ENCODE measurements at regions not wholly inside any gene's neighbourhood (a gene's known extent, or its start where the extent isn't known, plus 50 kb on each side); places are given as distances from the start of the nearest gene placed in this dataset.

GRCh38 chr5:175079707-175080106 lies 355.3 kb downstream of the MSX2 start:
- TF ChIP-seq CTCF (conservative IDR thresholded peaks at IDR 0.05; ENCODE audit: low read length) (no peak), EZH2phosphoT487 (IDR thresholded peaks at IDR 0.05; ENCODE audit: borderline replicate concordance) (no peak)

GRCh38 chr5:175070283-175070682 lies 345.9 kb downstream of the MSX2 start:
- H3K4me3 ChIP-seq (ENCODE audit: low read length, poor library complexity, severe bottlenecking): no peak overlapping the region
- H3K4me1 ChIP-seq (ENCODE audit: insufficient read depth, low read length, poor library complexity, severe bottlenecking): no peaks in the 10 kb centered on the region
- H3K9ac ChIP-seq (ENCODE audit: low read depth, low read length, poor library complexity, severe bottlenecking): no peak overlapping the region
- no peaks in the 10 kb centered on the region for H3K9me2 ChIP-seq (replicated peaks; ENCODE audit: low read depth, low read length)
- H4K20me1 ChIP-seq (ENCODE audit: insufficient read depth, low read length, poor library complexity, severe bottlenecking): no peaks in the 10 kb centered on the region
- TF ChIP-seq EZH2phosphoT487 (IDR thresholded peaks at IDR 0.05; ENCODE audit: borderline replicate concordance): no peak
- no peak for TF ChIP-seq CTCF (conservative IDR thresholded peaks at IDR 0.05; ENCODE audit: low read length)
- no peaks in the 10 kb centered on the region for H3K27me3 ChIP-seq (ENCODE audit: insufficient read depth, low read length, poor library complexity, severe bottlenecking)
- H3F3A ChIP-seq (ENCODE audit: low read depth): no peaks in the 10 kb centered on the region
- H3K4me2 ChIP-seq (ENCODE audit: low read depth, low read length, poor library complexity, severe bottlenecking): no peak overlapping the region
- H2AFZ ChIP-seq (ENCODE audit: low read length): no peak overlapping the region
- no peaks in the 10 kb centered on the region for H3K79me2 ChIP-seq (ENCODE audit: insufficient read depth, low read length)
- H3K9me3 ChIP-seq (ENCODE audit: insufficient read depth, low read depth, low read length): no peaks in the 10 kb centered on the region
- H3K36me3 ChIP-seq (ENCODE audit: insufficient read depth, low read length): no peaks in the 10 kb centered on the region

More at GRCh38 chr5:175079707-175080106, 355.3 kb downstream of the MSX2 start:
- Histone ChIP-seq H3K4me1 (ENCODE audit: insufficient read depth, low read length, poor library complexity, severe bottlenecking) (no peaks in the 10 kb centered on the region), H3K9me2 (replicated peaks; ENCODE audit: low read depth, low read length) (no peaks in the 10 kb centered on the region), H3K9me3 (ENCODE audit: insufficient read depth, low read depth, low read length) (no peaks in the 10 kb centered on the region), H3K36me3 (ENCODE audit: insufficient read depth, low read length) (no peaks in the 10 kb centered on the region), H3F3A (ENCODE audit: low read depth) (no peaks in the 10 kb centered on the region), H3K4me3 (ENCODE audit: low read length, poor library complexity, severe bottlenecking) (no peak overlapping the region), H3K79me2 (ENCODE audit: insufficient read depth, low read length) (no peaks in the 10 kb centered on the region), H4K20me1 (ENCODE audit: insufficient read depth, low read length, poor library complexity, severe bottlenecking) (no peaks in the 10 kb centered on the region), H2AFZ (ENCODE audit: low read length) (no peak overlapping the region), H3K4me2 (ENCODE audit: low read depth, low read length, poor library complexity, severe bottlenecking) (no peak overlapping the region), H3K9ac (ENCODE audit: low read depth, low read length, poor library complexity, severe bottlenecking) (no peak overlapping the region), H3K27me3 (ENCODE audit: insufficient read depth, low read length, poor library complexity, severe bottlenecking) (no peaks in the 10 kb centered on the region)

- Histone ChIP-seq H2AFZ (ENCODE audit: low read length) (no peak overlapping the region; the same call in 1 of the 2 replicates), H3K4me3 (ENCODE audit: low read length, poor library complexity, severe bottlenecking) (peak overlapping the region; percentile 38), H3K9ac (ENCODE audit: low read depth, low read length, poor library complexity, severe bottlenecking) (no peak overlapping the region)
These were observed 335.9 kb downstream of the MSX2 start for GRCh38 chr5:175060257-175060656.

GRCh38 chr5:175059687-175060211 lies 335.4 kb downstream of the MSX2 start:
- H3K4me2 ChIP-seq (ENCODE audit: low read depth, low read length, poor library complexity, severe bottlenecking): peak overlapping the region; percentile 51
- no peaks in the 10 kb centered on the region for H3K4me1 ChIP-seq (ENCODE audit: insufficient read depth, low read length, poor library complexity, severe bottlenecking)
- no peaks in the 10 kb centered on the region for H3K9me2 ChIP-seq (replicated peaks; ENCODE audit: low read depth, low read length)
- H3K4me3 ChIP-seq (ENCODE audit: low read length, poor library complexity, severe bottlenecking): peak overlapping the region; percentile 38
- H3K36me3 ChIP-seq (ENCODE audit: insufficient read depth, low read length): no peaks in the 10 kb centered on the region
- H3F3A ChIP-seq (ENCODE audit: low read depth): no peaks in the 10 kb centered on the region
- no peaks in the 10 kb centered on the region for H4K20me1 ChIP-seq (ENCODE audit: insufficient read depth, low read length, poor library complexity, severe bottlenecking)
- H2AFZ ChIP-seq (ENCODE audit: low read length): no peak overlapping the region; the same call in 1 of the 2 replicates
- no peak overlapping the region for H3K9ac ChIP-seq (ENCODE audit: low read depth, low read length, poor library complexity, severe bottlenecking)
- no peaks in the 10 kb centered on the region for H3K27me3 ChIP-seq (ENCODE audit: insufficient read depth, low read length, poor library complexity, severe bottlenecking)
- H3K9me3 ChIP-seq (ENCODE audit: insufficient read depth, low read depth, low read length): no peaks in the 10 kb centered on the region
- TF ChIP-seq EZH2phosphoT487 (IDR thresholded peaks at IDR 0.05; ENCODE audit: borderline replicate concordance): no peak
- TF ChIP-seq CTCF (conservative IDR thresholded peaks at IDR 0.05; ENCODE audit: low read length): no peak
- no peaks in the 10 kb centered on the region for H3K79me2 ChIP-seq (ENCODE audit: insufficient read depth, low read length)

More at GRCh38 chr5:175060257-175060656, 335.9 kb downstream of the MSX2 start:
- no peaks in the 10 kb centered on the region for H3K27me3 ChIP-seq (ENCODE audit: insufficient read depth, low read length, poor library complexity, severe bottlenecking)
- no peaks in the 10 kb centered on the region for H3K36me3 ChIP-seq (ENCODE audit: insufficient read depth, low read length)
- no peaks in the 10 kb centered on the region for H3K79me2 ChIP-seq (ENCODE audit: insufficient read depth, low read length)
- H4K20me1 ChIP-seq (ENCODE audit: insufficient read depth, low read length, poor library complexity, severe bottlenecking): no peaks in the 10 kb centered on the region
- no peaks in the 10 kb centered on the region for H3K9me2 ChIP-seq (replicated peaks; ENCODE audit: low read depth, low read length)
- peak overlapping the region; percentile 51 for H3K4me2 ChIP-seq (ENCODE audit: low read depth, low read length, poor library complexity, severe bottlenecking)
- H3F3A ChIP-seq (ENCODE audit: low read depth): no peaks in the 10 kb centered on the region
- TF ChIP-seq EZH2phosphoT487 (IDR thresholded peaks at IDR 0.05; ENCODE audit: borderline replicate concordance): no peak
- H3K9me3 ChIP-seq (ENCODE audit: insufficient read depth, low read depth, low read length): no peaks in the 10 kb centered on the region
- H3K4me1 ChIP-seq (ENCODE audit: insufficient read depth, low read length, poor library complexity, severe bottlenecking): no peaks in the 10 kb centered on the region
